ENCODE measurements at regions not wholly inside any gene's neighbourhood (a gene's known extent, or its start where the extent isn't known, plus 50 kb on each side); places are given as distances from the start of the nearest gene placed in this dataset.
"Not testable (repeated sequence)": the region's sequence is repeated elsewhere in the genome, so short reads cannot be mapped to it uniquely, and the experiment has no call there.

DNA sequence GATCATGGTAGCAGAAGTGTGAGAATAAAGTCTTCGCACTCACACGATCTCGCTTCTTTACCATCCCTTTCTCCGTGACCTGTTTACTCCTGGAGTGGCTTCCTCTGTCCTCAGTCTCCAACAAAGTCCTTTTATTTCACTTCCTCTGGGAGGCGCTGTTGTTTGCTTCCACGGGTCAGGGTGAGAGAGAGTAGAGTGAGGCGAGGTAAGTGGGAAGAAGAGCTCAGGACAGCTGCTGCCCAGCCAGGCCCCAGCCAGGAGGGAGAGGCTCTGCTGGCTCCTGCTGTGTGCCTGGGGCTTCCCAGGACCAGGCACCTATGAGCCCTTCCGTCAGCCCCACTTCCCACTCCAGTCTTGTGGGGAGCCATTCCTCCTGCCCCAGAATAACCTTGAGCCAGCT lies 242.1 kb downstream of the FGF9 start:
- no peak for DNase-seq (ENCODE audit: low read depth)

DNA sequence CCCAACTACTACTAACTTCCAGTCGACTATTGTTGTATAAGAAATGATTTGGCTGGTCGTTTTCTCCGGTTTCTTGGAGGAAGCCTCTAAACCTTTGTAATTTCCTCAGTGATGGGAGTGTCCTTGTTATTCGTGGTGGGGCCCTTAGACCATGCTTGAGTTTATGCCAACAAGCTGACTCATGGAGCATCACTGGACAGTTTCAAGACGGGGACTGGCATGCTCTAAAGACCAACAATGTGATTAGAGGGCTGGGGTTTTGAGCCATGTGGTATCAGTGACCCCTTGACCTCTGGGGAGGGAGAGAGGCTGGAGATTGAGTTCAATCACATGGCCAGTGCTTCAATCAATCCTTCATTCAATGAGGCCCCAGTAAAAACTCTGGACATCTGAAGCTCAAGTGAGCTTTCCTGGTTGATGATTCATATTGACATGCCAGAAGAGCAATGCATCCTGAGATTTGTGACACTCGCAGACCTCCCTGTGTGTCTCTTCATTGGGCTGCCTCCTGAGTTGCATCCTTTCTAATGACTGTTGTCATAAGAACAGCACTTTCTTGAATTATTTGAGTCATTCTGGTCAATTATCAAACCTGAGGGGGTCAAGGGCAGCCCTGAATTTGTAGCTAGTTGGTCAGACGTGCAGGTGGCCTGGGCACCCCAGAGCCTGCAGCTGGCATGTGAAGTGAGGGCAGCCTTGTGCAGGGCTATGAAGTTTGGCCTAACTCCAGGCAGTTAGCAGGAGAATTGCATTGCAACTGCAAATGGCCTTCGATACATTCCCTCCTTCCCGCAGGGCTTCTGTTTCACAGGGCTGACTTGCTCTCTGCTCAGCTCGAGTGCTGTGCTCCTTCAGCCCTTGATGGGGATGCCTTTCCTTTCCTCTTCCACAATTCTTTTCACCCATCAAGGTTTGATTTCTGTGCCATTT lies 246.5 kb downstream of the FGF9 start:
- no peak for DNase-seq (ENCODE audit: low read depth)

DNA sequence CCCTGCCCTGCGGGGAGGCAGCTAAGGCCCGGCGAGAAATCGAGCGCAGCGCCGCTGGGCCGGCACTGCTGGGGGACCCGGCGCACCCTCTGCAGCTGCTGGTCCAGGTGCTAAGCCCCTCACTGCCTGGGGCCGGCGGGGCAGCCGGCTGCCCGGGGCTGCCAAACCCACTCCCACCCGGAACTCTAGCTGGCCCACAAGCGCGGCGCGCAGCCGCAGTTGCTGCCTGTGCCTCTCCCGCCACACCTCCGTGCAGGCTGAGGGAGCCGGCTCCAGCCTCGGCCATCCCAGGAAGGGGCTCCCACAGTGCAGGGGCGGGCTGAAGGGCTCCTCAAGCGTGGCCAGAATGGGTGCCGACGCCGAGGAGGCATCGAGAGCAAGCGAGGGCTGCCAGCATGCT lies 249.9 kb downstream of the FGF9 start:
- DNase-seq (ENCODE audit: low read depth), result not testable (repeated sequence)

DNA sequence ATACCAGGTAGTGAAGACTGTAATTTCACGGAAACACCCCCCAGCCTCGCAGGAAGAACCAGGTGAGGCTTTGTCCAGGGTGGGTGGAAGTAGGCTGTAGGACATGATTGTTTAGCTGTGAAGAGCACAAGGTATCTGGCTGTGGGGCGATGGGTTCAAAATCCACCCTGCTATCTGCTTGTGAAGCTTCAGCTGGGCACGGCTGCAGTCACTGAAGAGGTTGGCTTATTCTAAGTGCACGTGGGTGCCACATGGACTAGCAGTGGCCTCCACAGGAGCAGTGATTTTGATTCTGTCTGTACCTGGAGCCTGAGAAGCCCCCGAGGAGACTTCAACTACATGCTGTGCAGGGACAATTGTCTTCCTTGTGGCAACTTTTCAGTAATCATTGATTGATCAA lies 254.1 kb downstream of the FGF9 start:
- no peak for DNase-seq (ENCODE audit: low read depth)

DNA sequence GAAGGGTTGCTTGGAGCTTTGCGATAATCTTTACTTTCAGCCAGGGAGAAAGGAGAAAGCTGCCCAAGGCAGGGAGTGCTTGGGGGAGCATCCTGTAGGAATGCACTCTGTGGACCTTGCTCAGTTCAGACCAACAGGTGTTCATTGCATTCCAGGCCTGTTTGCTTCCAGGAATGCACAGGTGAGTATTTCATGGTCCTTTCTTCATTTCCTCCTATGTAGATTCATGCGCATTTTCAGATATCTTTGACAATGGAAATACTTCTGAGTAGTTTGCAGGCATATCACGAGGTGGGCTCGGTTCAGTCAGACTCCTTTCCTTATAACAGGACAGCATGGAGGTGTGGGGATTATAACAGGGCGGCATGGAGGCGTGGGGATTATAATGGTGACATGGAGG lies 254.8 kb downstream of the FGF9 start:
- DNase-seq (ENCODE audit: low read depth), result no peak

DNA sequence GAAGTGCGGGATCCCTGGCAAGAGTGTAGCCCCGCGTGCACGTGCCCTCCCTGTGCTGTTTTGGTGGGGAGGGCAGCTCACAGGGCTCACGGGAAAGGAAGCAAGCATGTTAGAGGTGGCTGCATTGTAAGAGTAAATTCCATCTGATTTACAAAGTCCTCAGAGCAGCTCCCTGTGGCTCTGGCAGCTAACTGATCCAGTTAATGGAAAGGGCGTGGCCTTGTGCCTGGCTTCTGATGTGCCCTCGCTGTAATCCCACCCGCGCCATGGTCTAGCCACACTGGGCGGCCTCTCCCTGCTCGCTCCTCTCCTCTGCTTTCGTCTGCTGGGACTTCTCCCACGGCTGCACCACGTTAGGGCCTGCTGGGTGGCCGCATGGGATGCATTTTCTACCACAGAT lies 258.5 kb downstream of the FGF9 start:
- no peak for DNase-seq (ENCODE audit: low read depth)

DNA sequence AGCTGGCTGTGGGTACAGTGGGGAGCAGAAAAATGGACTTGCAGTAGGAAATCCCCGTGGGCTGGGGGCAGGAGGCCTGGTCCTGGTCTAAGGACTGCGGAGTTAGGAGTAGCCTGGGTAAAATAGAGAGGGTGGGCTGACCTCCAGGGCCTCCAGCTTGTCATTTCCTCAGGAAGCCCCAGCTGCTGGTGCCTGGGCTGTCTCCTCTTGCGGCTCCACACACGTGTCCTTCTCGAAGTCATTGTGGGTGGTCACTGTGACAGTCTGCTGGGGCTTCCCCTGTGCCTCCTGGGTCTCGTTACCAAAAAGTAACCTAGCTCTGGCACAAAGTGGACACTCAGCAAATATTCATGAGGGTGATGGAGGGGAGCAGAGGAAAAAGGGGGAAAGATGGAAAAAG lies 259.7 kb downstream of the FGF9 start:
- DNase-seq (ENCODE audit: low read depth), result no peak

DNA sequence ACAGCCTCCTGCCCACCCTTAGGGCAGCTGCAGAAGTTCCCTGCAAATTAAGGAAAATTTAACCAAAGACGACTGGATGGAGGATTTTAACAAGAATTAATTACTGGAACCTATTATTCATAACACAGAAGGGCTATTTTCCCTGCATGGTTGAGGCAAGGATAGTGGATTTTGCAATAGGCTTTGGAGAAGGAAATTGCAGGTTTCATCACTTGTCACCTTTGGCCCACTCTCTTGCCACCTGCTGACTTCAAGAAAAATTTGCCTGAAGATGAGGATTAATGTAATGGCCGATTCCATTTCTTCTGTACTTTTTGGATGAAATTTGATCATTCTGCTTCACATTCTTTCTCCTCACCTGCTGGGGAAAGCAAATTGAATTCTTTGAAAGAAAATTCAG lies 261.7 kb downstream of the FGF9 start:
- no peak for DNase-seq (ENCODE audit: low read depth)

DNA sequence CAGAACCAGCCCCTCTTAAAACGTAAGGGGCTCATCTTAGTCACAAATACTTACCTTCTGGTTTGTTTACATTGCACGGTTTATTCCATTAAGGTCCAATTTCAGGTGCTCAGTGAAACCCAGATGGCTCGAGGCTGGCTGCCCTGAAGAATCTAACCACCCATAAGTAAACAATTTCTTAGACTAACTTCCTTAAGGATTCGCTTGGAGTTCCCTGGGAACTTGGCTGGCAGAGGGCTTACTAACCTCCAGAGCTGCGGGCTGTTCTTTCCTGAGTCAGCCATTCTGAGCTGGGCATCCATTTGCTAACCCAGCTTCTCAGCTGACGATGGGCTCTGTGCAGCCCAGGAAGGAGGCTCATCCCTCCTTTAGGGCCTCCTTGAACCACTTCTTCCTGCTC lies 262.1 kb downstream of the FGF9 start:
- no peak for DNase-seq (ENCODE audit: low read depth)

DNA sequence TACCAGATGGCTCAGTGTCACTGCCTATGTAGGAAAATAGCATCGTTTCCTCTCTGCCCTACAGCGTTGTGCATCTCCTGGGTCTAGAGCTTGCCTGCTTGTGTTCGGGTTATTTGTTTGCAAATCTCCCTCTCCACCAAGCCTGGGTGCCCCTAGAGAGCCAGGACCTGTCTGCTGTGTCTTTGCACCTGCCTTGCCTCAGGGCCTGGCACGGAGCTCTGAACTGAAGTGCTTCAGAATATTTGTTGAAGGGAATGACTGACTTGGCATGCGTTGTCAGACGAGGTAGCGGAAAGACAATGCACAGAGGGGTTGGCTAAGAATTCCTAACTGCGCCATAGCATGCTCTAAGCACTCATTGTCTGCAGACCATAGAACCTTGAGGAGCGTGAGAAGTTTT lies 263.4 kb downstream of the FGF9 start:
- DNase-seq (ENCODE audit: low read depth), result no peak

DNA sequence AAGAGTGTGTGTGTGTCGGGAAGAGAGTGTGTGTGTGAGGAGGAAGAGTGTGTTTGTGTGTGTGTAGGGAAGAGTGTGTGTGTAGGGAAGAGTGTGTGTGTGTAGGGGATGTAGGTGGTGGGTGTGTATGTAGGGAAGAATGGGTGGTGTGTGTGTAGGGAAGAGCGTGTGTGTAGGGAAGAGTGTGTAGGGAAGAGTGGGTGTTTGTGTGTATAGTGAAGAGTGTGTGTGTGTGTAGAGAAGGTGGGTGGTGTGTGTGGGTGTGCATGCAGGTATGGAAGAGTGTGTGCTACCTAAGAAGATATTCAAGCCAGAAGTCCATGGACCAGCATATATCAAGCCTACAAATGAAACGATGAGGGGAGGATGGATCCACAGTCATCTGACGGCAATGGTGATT lies 265.8 kb downstream of the FGF9 start:
- DNase-seq (ENCODE audit: low read depth), result no peak

DNA sequence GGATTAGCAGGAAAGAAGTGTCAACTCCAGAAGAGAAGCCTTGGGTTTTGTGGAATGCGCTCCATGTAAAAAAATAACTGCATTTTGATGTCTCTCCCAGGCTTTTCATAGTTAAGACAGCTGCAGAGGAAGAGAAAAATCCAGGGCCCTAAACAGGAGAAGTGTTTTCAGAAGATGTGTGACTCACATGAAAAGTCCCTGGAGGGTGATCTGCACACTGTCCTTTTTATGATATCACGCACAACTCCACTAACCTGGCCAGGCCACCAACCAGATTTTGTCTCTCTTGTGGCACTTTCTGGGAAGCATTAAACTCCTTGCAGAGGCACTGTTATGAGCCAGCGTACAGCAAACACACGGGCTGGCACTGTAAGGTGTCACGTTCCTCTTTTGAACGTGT lies 267.3 kb downstream of the FGF9 start:
- no peak for DNase-seq (ENCODE audit: low read depth)

DNA sequence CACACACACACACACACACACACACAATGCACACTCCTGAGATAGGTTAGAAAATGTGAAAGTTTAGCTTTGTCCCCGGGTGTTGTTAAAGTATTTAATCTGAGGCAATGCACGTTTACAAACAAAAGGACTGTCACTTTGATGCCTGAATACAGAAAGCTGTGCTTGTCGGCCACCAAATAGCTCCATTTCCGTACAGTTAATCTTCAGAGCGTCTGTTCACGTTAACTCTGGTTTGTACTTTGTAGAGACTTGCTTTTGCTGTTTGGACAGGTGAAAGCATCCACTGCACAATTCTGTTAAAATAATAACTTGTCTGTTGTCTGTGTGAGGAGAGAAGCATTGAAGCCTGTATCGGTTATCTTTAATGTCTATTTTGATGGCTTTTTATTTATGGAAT lies 267.8 kb downstream of the FGF9 start:
- DNase-seq (ENCODE audit: low read depth), result no peak

DNA sequence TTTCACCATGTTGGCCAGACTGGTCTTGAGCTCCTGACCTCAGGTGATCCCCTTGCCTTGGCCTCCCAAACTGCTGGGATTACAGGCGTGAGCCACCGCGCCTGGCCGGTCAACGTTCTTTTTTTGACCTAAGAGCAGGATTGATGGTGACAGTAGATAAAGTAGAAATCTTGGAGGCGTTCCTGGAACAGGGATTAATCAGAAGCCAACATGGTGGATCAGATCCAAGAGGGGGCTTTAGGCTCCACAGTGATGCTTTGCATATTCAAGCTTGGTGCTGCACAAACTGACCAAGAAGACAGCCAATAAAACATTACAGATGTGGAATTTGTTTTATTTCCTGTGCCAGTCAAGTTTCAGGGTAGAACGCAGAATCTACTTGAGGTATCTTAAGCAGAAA lies 271.2 kb downstream of the FGF9 start:
- DNase-seq (ENCODE audit: low read depth), result no peak

DNA sequence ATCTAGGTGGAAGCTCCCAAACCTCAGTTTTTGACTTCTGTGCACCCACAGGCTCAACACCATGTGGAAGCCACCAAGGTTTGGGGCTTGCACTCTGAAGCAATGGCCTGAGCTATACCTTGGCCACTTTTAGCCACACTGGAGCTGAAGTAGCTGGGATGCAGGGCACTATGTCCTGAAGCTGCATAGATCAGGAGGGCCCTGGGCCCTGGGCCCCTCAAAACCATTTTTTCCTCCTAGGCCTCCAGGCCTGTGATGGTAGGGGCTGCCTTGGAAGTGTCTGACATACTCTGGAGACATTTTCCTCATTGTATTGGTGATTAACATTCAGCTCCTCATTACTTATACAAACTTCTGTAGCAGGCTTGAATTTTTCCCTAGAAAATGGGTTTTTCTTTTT lies 273.7 kb downstream of the FGF9 start:
- no peak for DNase-seq (ENCODE audit: low read depth)

DNA sequence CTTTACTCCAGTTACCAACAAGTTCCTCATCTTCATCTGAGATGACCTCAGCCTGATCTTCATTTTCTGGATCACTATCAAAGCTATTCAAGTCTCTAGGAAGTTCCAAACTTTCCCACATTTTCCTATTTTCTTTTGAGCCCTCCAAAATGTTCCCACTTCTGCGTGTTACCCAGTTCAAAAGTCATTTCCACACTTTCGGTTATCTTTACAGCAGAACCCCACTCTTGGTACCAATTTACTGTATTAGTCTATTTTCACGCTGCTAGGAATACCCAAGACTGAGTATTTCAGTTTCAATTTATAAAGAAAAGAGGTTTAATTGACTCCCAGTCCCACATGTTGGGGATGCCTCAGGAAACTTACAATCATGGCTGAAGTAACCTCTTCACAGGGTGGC lies 274.3 kb downstream of the FGF9 start:
- DNase-seq (ENCODE audit: low read depth), result no peak

DNA sequence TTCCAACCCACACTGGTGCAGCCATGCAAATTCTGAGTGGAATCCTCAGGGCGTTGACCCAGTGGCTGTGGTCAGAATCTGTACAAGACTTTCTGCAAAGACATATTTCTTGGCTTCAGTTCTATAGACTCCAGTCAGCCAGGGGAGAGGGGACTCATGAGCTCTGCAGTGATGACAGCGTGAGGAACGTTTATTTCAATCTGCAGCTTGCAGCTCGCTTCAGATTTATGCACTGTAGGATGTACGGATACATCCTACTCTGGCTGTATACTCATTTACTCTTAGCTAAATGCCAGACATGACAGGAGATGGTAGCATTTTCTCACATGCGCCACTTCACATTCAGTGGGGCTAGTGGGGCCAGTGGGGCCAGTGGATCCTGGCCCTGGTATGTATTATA lies 276.1 kb downstream of the FGF9 start:
- no peak for DNase-seq (ENCODE audit: low read depth)

DNA sequence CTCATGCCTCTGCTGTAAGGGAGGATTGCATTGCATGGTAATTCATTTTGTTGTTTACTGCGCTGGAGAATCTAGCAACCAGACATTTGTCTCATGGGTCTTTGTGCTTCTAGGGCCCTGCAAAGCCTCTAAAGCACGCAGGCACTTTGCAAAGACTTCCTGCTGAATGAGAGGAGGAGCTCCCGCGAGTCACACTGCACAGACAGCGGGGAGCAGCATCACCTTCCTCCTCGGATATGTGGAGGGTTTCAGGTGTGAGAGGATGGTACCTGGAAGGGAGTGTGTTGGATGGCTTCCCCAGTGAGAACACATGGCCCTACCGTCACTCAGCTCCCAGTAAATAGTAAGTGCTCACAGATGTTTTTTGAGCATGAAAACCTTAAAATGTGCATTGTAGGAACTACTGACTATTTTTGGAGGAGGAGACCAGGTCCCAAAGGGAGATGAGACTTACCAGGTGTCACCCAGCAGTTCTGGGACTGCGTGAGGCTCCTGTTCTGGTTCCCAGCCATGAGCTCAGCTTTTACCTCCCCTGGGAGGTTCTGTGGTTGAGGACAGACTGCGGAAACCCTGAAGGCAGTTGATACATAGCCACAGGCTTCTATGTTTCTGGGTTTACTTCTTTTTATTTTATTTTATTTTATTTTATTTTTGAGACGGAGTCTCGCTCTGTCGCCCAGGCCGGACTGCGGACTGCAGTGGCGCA lies 278.0 kb downstream of the FGF9 start:
- DNase-seq (ENCODE audit: low read depth), result no peak

DNA sequence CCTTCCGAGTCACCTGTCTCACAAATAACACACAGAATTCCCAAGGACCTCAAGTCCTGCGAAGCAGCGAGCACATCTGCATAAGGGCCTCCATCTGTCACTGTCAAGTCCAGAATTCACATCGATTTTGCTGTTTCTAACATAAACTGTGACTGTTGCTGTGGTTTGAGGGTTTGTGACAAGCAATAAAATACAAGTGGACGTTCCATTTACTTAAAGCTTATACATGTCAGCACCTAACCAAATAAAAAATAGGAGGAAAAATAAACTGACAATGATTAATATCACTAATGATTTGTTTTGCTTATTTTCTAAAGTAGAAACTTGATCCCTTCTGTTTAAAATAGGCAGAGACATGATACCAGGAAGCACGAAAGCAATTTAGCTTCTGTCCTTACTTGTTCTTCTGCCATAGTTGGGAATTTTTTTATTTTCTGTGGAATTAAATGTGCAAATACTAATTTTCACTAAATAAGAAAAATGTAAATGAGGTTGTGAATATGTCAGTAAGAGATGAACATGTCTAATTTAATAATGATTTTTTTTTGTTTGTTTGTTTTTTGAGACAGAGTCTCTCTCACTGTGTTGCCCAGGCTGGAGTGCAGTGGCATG lies 279.1 kb downstream of the FGF9 start:
- no peak for DNase-seq (ENCODE audit: low read depth)

DNA sequence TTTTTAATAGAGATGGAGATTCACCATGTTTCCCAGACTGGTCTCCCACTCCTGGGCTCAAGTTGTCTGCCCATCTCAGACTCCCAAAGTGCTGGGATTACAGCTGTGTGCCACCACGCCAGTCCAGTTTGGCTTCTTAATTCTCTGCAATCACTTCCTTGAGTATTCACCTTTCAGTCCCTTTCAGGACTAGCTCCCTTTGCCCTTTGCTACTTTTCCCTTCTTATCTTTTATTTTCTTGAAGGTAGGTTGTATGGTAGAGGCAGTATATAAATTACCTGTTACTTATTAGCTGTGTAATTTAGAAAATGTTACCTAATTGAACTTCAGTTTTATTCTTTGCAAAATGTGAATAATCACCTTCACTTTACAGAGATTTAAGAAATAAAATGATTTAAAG lies 285.8 kb downstream of the FGF9 start:
- no peak for DNase-seq (ENCODE audit: low read depth)

DNA sequence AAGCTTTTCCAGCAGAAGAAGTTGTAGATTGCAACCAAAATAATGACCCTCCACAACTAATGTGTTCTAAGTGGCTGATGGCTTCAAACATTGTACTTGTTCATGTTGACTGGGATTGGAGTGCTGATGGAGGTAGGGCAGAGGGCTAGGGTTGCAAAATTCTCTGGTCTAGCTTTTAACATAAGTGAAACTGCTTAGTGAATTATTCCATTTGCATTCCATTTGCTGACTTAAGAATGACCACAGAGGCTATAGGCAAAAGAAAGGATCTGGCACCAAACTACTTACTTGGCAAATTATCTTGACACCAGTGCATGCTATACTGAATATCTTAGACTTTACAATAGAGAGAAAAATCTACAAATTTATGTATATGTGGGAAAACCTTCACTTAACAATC lies 287.0 kb downstream of the FGF9 start:
- no peak for DNase-seq (ENCODE audit: low read depth)

DNA sequence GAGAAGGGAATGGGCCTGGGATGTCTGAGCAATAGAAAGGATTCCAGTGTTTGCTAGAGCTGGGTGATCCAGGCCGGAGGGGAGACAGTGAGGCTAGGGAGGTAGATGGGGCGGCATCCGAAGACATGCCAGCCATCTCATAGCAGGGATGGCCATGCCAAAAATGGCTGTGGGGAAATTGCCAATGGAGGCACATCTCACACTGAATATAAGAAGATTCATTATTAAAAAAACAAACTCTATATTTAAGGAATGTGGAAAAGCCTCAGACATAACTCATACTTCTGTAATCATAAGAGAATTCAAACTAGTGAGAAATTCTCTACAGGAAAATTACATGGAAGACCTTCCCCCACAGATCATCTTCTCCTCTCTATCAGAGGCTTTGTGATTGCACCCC lies 289.2 kb downstream of the FGF9 start:
- no peak for DNase-seq (ENCODE audit: low read depth)

DNA sequence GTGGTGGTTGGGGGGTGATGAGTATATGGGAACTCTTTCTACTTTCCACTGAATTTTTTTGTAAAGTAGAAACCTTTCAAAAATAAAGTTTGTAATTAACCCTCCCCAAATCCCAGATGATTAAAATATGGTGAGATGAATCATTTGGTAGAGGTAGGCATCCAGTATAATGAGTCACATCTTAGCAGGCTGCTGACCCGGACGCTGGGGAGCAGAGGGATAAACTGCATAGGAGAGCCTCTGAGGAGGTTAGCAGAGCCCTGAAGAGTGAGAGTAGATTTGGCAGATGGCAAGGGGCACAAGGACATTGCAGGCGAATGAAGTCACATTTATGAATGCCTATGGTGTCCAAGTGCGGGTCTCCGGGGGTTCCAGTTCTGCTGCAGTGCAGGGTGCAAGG lies 293.8 kb downstream of the FGF9 start:
- no peak for DNase-seq (ENCODE audit: low read depth)

Measured in fibroblast of gingiva (primary cell).